HepG2 (cell line): ENCODE measurements at regions not wholly inside any gene's neighbourhood (a gene's known extent, or its start where the extent isn't known, plus 50 kb on each side); places are given as distances from the start of the nearest gene placed in this dataset.

Experiments used
- EZH2 ChIP-seq: conservative IDR thresholded peaks from 2 replicates; pipeline ENCODE4 v1.6.1; 2012; ENCODE audit warnings: mild to moderate bottlenecking, low read depth, low read length, moderate library complexity
- KDM1A ChIP-seq: IDR thresholded peaks from 2 replicates; pipeline ENCODE4 v1.6.1; 2016; ENCODE audit warnings: missing compliant biosample characterization
- TCF12 ChIP-seq, 2 experiments: fragments of 450-650 bp in 1 of 2; sonication (generic) in 1 of 2; formaldehyde crosslinking in 1 of 2; IDR thresholded peaks; 2 replicates each; pipeline versions ENCODE4 v1.6.1 to v1.8.0; 2017 to 2022; ENCODE audit warnings: antibody characterized with exemption in 1 of 2, mild to moderate bottlenecking in 1 of 2, missing genetic modification reagents in 1 of 2, moderate library complexity in 1 of 2

DNA sequence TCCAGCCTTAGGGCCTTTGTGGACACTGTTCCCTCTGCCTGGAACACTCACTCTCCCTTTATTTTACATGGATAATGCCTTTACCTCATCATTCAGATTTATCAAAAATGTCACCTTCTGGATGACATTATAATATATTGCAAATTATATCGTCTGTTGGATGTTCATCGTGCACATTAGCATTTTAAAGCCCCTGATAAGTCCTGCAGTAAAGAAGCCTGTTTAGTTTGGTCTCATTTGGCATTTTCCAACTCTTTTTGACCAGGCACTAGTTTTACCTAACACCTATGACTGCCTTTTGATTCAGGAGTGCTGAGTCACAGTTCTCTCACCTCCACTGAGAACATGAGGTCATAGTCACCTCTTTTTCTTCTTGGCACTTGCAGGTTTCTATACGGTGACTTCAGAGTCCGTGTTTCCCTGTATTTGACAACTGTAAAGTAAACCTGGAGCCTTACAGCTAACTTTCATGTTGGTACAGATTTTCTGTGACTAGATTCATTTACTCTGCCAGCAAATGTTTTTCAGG is 57.7 kb upstream of the STC2 start:
- no peak for TF ChIP-seq KDM1A (CRISPR knock-in tag)
- TF ChIP-seq EZH2, result no peak
- TF ChIP-seq TCF12 (IDR thresholded peaks at IDR 0.05), result no peak
- TF ChIP-seq TCF12 (CRISPR knock-in tag; IDR thresholded peaks at IDR 0.05), result no peak
